Fibroblast of the aortic adventitia (primary cell): ENCODE measurements at regions not wholly inside any gene's neighbourhood (a gene's known extent, or its start where the extent isn't known, plus 50 kb on each side); places are given as distances from the start of the nearest gene placed in this dataset.

Source experiments
- DNase-seq: peaks from one replicate; pipeline ENCODE4 v3.0.0-alpha.2; 2010; ENCODE audit warnings: low read depth
- H3K4me3 ChIP-seq: 2 replicates; pipeline ENCODE4 v1.5.1; 2011; ENCODE audit warnings: low read depth, mild to moderate bottlenecking, control low read depth, low read length, moderate library complexity
- CTCF ChIP-seq: IDR thresholded peaks from 2 replicates; pipeline ENCODE4 v1.5.1; 2011; ENCODE audit warnings: mild to moderate bottlenecking, low read length, control low read depth, inconsistent platforms; ENCODE audit not compliant: insufficient read depth

DNA sequence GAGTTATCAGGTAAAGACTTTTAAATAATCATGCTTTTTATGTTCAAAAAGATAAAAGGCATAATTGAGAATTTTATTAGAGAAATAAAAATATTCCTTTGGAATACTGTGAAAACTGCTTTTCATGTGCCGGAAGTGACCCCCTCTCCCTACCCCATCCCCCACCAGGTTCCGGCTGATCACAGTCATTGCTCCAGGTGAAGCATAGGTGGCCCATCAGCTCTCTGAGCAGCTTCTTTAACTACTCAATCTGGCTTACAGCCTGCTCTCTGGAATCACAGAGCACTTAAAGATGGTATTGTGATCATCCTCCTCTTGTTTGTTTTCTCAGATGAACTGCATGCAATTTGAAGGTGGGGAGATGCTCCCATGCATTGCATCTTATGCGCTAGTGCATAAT, 257.7 kb downstream of the EN1 start:
- no peak overlapping the region for H3K4me3 ChIP-seq
- TF ChIP-seq CTCF = no peak
- no peak for DNase-seq

DNA sequence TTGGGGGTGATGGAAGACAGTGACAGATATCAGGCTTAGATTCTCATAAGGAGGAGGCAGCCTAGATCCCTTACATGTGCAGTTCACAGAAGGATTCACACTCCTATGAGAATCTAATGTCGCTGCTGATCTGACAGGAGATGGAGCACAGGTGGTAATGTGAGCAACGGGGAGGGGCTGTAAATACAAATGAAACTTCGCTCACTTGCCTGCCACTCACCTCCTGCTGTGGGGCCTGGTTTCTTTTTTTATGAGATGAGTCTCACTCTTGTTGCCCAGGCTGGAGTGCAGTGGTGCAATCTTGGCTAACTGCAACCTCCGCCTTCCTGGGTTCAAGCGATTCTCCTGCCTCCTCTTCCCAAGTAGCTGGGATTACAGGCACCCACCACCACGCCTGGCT, 258.6 kb downstream of the EN1 start:
- DNase-seq = no peak
- no peak for TF ChIP-seq CTCF
- no peak overlapping the region for H3K4me3 ChIP-seq

DNA sequence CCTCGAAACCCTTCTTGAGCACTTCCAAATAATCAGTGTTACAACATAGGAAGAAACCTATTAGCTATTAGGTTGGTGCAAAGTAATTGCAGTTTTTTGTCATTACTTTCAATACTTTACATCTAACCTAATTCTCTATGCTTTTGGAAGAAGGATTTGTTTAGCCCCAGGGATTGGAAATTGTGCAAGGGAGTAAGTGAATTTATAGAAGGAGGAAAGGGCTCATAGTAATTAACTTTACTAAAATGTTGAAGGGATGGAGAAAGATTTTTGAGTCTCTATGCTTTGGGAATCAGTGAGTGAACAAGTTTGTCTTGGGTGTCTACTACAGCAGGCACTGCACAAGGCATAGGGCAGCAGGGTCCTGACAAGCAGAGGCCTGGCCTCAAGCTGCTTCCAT, 261.1 kb downstream of the EN1 start:
- no peak for TF ChIP-seq CTCF
- H3K4me3 ChIP-seq = no peak overlapping the region
- no peak for DNase-seq

- no peak for DNase-seq
- no peak overlapping the region for H3K4me3 ChIP-seq
- no peak for TF ChIP-seq CTCF
Observed at GRCh38 chr2:118584877-118585276, 262.6 kb downstream of the EN1 start.

GRCh38 chr2:118584062-118584749, 263.2 kb downstream of the EN1 start:
- DNase-seq = no peak
- no peak for TF ChIP-seq CTCF
- H3K4me3 ChIP-seq = no peak overlapping the region

- no peak for TF ChIP-seq CTCF
- no peak for DNase-seq
Observed at GRCh38 chr2:118582058-118582457, 265.4 kb downstream of the EN1 start.

GRCh38 chr2:118580651-118581050, 266.8 kb downstream of the EN1 start:
- peak; percentile 16 for DNase-seq
- TF ChIP-seq CTCF = no peak
- H3K4me3 ChIP-seq = no peak overlapping the region

More at GRCh38 chr2:118582058-118582457, 265.4 kb downstream of the EN1 start:
- H3K4me3 ChIP-seq = no peak overlapping the region
